ENCODE measurements at regions not wholly inside any gene's neighbourhood (a gene's known extent, or its start where the extent isn't known, plus 50 kb on each side); places are given as distances from the start of the nearest gene placed in this dataset.
"Not testable (repeated sequence)": the region's sequence is repeated elsewhere in the genome, so short reads cannot be mapped to it uniquely, and the experiment has no call there.

GRCh38 chr11:70551351-70552166 is 153.2 kb downstream of the CTTN start:
- no peak for DNase-seq

GRCh38 chr11:70552167-70553150 is 154.1 kb downstream of the CTTN start:
- DNase-seq, result no peak

- DNase-seq, result no peak
These were observed 156.7 kb downstream of the CTTN start for GRCh38 chr11:70555078-70555477.

- DNase-seq, result no peak
These were observed 158.8 kb downstream of the CTTN start for GRCh38 chr11:70556884-70557741.

GRCh38 chr11:70557742-70558485 is 159.6 kb downstream of the CTTN start:
- no peak for DNase-seq

GRCh38 chr11:70558681-70559080 is 160.4 kb downstream of the CTTN start:
- no peak for DNase-seq

- DNase-seq, result no peak
These were observed 161.2 kb downstream of the CTTN start for GRCh38 chr11:70559516-70559915.

- DNase-seq, result not testable (repeated sequence)
These were observed 162.3 kb downstream of the CTTN start for GRCh38 chr11:70560621-70561020.

GRCh38 chr11:70566768-70567530 is 168.6 kb downstream of the CTTN start:
- DNase-seq, result no peak

- no peak for DNase-seq
These were observed 169.3 kb downstream of the CTTN start for GRCh38 chr11:70567680-70568034.

GRCh38 chr11:70568035-70568813 is 169.9 kb downstream of the CTTN start:
- DNase-seq, result no peak

GRCh38 chr11:70568814-70569617 is 170.7 kb downstream of the CTTN start:
- DNase-seq, result no peak

- no peak for DNase-seq
These were observed 171.2 kb downstream of the CTTN start for GRCh38 chr11:70569618-70569890.

GRCh38 chr11:70569996-70570692 is 171.8 kb downstream of the CTTN start:
- no peak for DNase-seq

- no peak for DNase-seq
These were observed 172.5 kb downstream of the CTTN start for GRCh38 chr11:70570693-70571395.

- no peak for DNase-seq
These were observed 174.6 kb downstream of the CTTN start for GRCh38 chr11:70572974-70573260.

GRCh38 chr11:70573701-70574151 is 175.4 kb downstream of the CTTN start:
- no peak for DNase-seq

GRCh38 chr11:70574725-70575347 is 176.5 kb downstream of the CTTN start:
- DNase-seq, result no peak

Measured in CD4-positive, alpha-beta T cell treated with Interleukin-12 subunit alpha and Interleukin-12 subunit beta, for 1 hour (primary cell).